Naive thymus-derived CD4-positive, alpha-beta T cell (primary cell): ENCODE measurements at regions not wholly inside any gene's neighbourhood (a gene's known extent, or its start where the extent isn't known, plus 50 kb on each side); places are given as distances from the start of the nearest gene placed in this dataset.
"Not testable (repeated sequence)": the region's sequence is repeated elsewhere in the genome, so short reads cannot be mapped to it uniquely, and the experiment has no call there.

Experiments
- ATAC-seq: fragments of 150-1000 bp; cut with Tn5 transposase; 2 replicates; pipeline ENCODE4 v1.10.0; 2021; ENCODE audit warnings: mild to moderate bottlenecking, moderate library complexity
- CTCF ChIA-PET: fragments of 350-600 bp; sonication (Branson Sonifier 250); formaldehyde crosslinking; loops from one replicate; lab custom pipeline; 2021; ENCODE audit warnings: antibody characterized with exemption; lab: Charles Lee
- POLR2A ChIA-PET: fragments of 350-600 bp; sonication (Branson Sonifier 250); formaldehyde crosslinking; loops from one replicate; lab custom pipeline; 2021; ENCODE audit warnings: antibody characterized with exemption, inconsistent platforms; lab: Charles Lee
- DNase-seq, 9 donors: peaks; one replicate each; pipeline versions ENCODE4 v3.0.0 to v3.0.0-alpha.2; 2020 to 2022; ENCODE audit warnings: mixed read lengths in 1 of 9
- H3K27ac ChIP-seq: one replicate; pipeline ENCODE4 v1.7.0; 2013; ENCODE audit warnings: mild to moderate bottlenecking, low read depth, low read length, moderate library complexity
- H3K27me3 ChIP-seq, 2 donors: one replicate each; pipeline ENCODE4 v1.7.0; 2013; ENCODE audit warnings: low read length in 2 of 2, mild to moderate bottlenecking in 2 of 2, moderate library complexity in 2 of 2; ENCODE audit not compliant: control insufficient read depth in 2 of 2, insufficient read depth in 2 of 2
- H3K36me3 ChIP-seq, 3 experiments: 1 replicate in 2 of 3; 2 replicates in 1 of 3; pipeline ENCODE4 v1.7.0; 2013; ENCODE audit warnings: low read length in 3 of 3, mild to moderate bottlenecking in 3 of 3, moderate library complexity in 1 of 3; ENCODE audit not compliant: insufficient read depth in 3 of 3, control insufficient read depth in 2 of 3
- H3K4me1 ChIP-seq, 2 donors: one replicate each; pipeline ENCODE4 v1.7.0; 2013; ENCODE audit warnings: low read length in 2 of 2, mild to moderate bottlenecking in 2 of 2, moderate library complexity in 1 of 2; ENCODE audit not compliant: control insufficient read depth in 2 of 2, insufficient read depth in 2 of 2
- H3K4me3 ChIP-seq: 2 replicates; pipeline ENCODE4 v1.7.0; 2013; ENCODE audit warnings: mild to moderate bottlenecking, low read length
- H3K9me3 ChIP-seq, 3 experiments: 1 replicate in 2 of 3; 2 replicates in 1 of 3; pipeline ENCODE4 v1.7.0; 2013; ENCODE audit warnings: low read length in 3 of 3; ENCODE audit not compliant: control insufficient read depth in 2 of 3
- H3K27ac Mint-ChIP-seq, 9 donors: one replicate each; pipeline ENCODE4 v1.8.0; 2020 to 2022; ENCODE audit warnings: mixed read lengths in 9 of 9, mild to moderate bottlenecking in 8 of 9, moderate library complexity in 5 of 9, inconsistent platforms in 2 of 9
- H3K27me3 Mint-ChIP-seq, 5 donors: one replicate each; pipeline ENCODE4 v1.8.0; 2021 to 2022; ENCODE audit warnings: mixed read lengths in 5 of 5, mild to moderate bottlenecking in 1 of 5
- H3K36me3 Mint-ChIP-seq, 5 donors: one replicate each; pipeline ENCODE4 v1.8.0; 2020 to 2022; ENCODE audit warnings: mixed read lengths in 5 of 5, mild to moderate bottlenecking in 3 of 5, inconsistent platforms in 1 of 5
- H3K4me1 Mint-ChIP-seq, 7 donors: one replicate each; pipeline ENCODE4 v1.8.0; 2020 to 2022; ENCODE audit warnings: mixed read lengths in 7 of 7, mild to moderate bottlenecking in 3 of 7, inconsistent platforms in 1 of 7
- H3K4me3 Mint-ChIP-seq, 10 donors: one replicate each; pipeline ENCODE4 v1.8.0; 2020 to 2022; ENCODE audit warnings: mild to moderate bottlenecking in 10 of 10, mixed read lengths in 10 of 10, moderate library complexity in 6 of 10, inconsistent platforms in 2 of 10
- H3K9me3 Mint-ChIP-seq, 11 donors: one replicate each; pipeline ENCODE4 v1.8.0; 2020 to 2022; ENCODE audit warnings: mixed read lengths in 11 of 11, mild to moderate bottlenecking in 4 of 11, inconsistent platforms in 1 of 11, moderate library complexity in 1 of 11
- intact Hi-C, 2 donors: fragments of 100-400 bp; cut with micrococcal nuclease; formaldehyde crosslinking; loops; one replicate each; pipeline ENCODE4 v1.15.1; 2023

GRCh38 chr12:129971721-129972120, 67.9 kb upstream of the TMEM132D start:
- DNase-seq, result no peak

DNA sequence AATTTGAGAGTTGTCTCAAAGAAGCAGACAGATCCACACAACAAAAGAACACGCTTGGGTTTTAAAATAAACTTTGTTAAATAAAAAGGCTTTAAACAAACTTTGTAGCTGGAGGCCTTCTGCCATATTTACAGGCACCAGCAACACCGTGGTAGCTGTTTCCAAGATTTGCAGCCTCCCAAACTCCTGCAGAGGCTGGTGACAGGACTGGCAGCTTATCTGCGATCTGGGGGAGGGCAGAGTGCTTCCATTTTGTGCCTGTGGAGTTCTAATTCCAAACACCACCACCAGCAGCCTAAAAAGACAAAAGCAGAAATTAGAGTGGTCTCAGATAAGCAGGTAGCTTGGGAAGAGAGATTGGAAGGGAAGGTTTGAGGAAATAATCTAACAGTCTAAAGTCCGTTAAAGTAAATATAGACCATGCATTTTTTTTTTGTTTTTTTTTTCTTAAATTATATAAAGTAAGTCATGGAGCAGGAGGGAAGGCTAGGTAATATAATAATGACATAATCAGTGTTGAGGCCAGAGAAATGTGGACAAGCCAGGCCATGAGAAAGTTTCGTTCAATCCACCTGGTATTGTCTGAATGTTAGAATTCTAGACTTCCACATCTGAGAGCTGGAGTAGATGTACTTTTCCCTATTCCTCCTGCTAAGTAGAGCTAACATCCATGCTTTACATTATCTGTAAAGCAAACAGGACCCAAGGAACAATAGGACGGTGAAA, 69.6 kb upstream of the TMEM132D start:
- Mint-ChIP-seq H3K36me3 (no peaks in the 10 kb centered on the region), H3K27ac (no peak overlapping the region), H3K9me3 (peaks cover 0 to 6% (median 4%) of the 10 kb centered on the region in 11 donors), H3K4me1 (peaks cover 0 to 2% (median 0%) of the 10 kb centered on the region in 7 donors), H3K4me3 (no peak overlapping the region), H3K27me3 (peaks cover 0 to 27% (median 16%) of the 10 kb centered on the region in 5 donors)
- Histone ChIP-seq H3K36me3 (no peaks in the 10 kb centered on the region), H3K4me3 (no peak overlapping the region), H3K27me3 (no peaks in the 10 kb centered on the region), H3K4me1 (no peaks in the 10 kb centered on the region), H3K9me3 (no peaks in the 10 kb centered on the region), H3K27ac (no peak overlapping the region)
- ChIA-PET POLR2A (no interaction called here), CTCF (no interaction called here)
- ATAC-seq (no peak), DNase-seq (no peak)
- intact Hi-C loops, result no loop called here

More at GRCh38 chr12:129971721-129972120, 67.9 kb upstream of the TMEM132D start:
- Histone ChIP-seq H3K4me1 (no peaks in the 10 kb centered on the region), H3K27ac (no peak overlapping the region), H3K4me3 (no peak overlapping the region), H3K36me3 (no peaks in the 10 kb centered on the region), H3K27me3 (no peaks in the 10 kb centered on the region), H3K9me3 (no peaks in the 10 kb centered on the region)
- no peak overlapping the region for H3K4me3 Mint-ChIP-seq
- no peak for ATAC-seq
- H3K27ac Mint-ChIP-seq, result no peak overlapping the region
- H3K27me3 Mint-ChIP-seq, result peaks cover 0 to 32% (median 16%) of the 10 kb centered on the region in 5 donors
- no peaks in the 10 kb centered on the region for H3K4me1 Mint-ChIP-seq
- no peaks in the 10 kb centered on the region for H3K36me3 Mint-ChIP-seq
- POLR2A ChIA-PET, result no interaction called here
- CTCF ChIA-PET, result no interaction called here
- peaks cover 0 to 6% (median 4%) of the 10 kb centered on the region in 11 donors for H3K9me3 Mint-ChIP-seq
- intact Hi-C loops, result no loop called here

DNA sequence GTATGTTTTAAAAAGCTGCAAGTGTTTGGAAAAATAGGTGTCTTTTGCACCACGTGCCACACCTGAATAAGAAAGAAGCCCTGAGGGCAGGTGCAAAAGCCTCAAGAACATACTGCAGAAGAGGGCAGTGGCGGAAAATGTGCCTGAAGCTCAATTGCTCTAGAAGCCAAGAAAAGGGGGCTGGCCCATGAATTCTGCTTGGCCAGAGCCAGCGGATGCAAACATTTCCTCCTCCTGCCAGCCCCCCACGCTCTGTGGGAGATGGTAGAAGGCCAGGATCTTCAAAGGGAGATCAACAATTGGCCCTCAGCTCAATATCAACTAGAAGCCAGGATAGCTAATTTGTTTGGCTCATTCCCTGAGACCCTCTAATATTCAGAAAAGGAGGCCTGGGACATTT, 80.3 kb upstream of the TMEM132D start:
- Histone ChIP-seq H3K4me3 (no peak overlapping the region), H3K4me1 (no peaks in the 10 kb centered on the region), H3K36me3 (no peaks in the 10 kb centered on the region), H3K27me3 (peaks cover 0 to 4% of the 10 kb centered on the region in 2 donors), H3K27ac (no peak overlapping the region), H3K9me3 (no peaks in the 10 kb centered on the region)
- Mint-ChIP-seq H3K36me3 (peaks cover 0 to 3% (median 0%) of the 10 kb centered on the region in 5 donors), H3K4me1 (no peaks in the 10 kb centered on the region), H3K9me3 (peaks cover 0 to 31% (median 8%) of the 10 kb centered on the region in 11 donors), H3K27ac (no peak overlapping the region), H3K27me3 (peaks cover 0 to 52% (median 20%) of the 10 kb centered on the region in 5 donors), H3K4me3 (no peak overlapping the region)
- DNase-seq (no peak), ATAC-seq (no peak)
- intact Hi-C loops, result no loop called here
- POLR2A ChIA-PET, result no interaction called here
- CTCF ChIA-PET, result no interaction called here

DNA sequence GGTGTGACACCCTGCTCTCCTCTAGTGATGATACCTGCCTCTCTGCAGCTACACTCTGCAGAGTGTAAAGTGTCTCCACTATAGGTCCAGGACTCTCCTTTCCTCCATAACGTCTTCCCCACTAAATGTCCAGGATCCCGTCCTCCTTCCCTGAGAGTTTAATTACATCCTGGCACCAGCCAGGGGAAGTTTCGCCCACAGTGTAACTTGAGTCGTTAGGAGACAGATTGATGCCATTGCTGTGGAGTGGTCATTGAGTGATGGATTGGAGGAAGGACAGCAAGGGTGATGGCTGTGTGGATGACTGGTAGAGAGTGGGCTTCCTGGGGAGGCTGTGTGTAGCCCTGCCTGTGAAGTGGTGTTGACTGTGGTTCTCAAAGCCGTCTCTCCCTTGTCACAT, 84.0 kb upstream of the TMEM132D start:
- Mint-ChIP-seq H3K27ac (no peak overlapping the region), H3K4me1 (no peaks in the 10 kb centered on the region), H3K4me3 (no peak overlapping the region), H3K9me3 (peaks cover 0 to 33% (median 9%) of the 10 kb centered on the region in 11 donors), H3K36me3 (peaks cover 0 to 3% (median 0%) of the 10 kb centered on the region in 5 donors), H3K27me3 (peaks cover 0 to 29% (median 7%) of the 10 kb centered on the region in 5 donors)
- H3K9me3 ChIP-seq, result peaks cover 0 to 5% (median 0%) of the 10 kb centered on the region in 3 experiments
- no peak for DNase-seq
- no peak overlapping the region for H3K27ac ChIP-seq
- no peaks in the 10 kb centered on the region for H3K27me3 ChIP-seq
- intact Hi-C loops, result no loop called here
- no peak overlapping the region for H3K4me3 ChIP-seq
- ChIA-PET POLR2A (no interaction called here), CTCF (no interaction called here)
- no peaks in the 10 kb centered on the region for H3K36me3 ChIP-seq
- no peaks in the 10 kb centered on the region for H3K4me1 ChIP-seq
- no peak for ATAC-seq

DNA sequence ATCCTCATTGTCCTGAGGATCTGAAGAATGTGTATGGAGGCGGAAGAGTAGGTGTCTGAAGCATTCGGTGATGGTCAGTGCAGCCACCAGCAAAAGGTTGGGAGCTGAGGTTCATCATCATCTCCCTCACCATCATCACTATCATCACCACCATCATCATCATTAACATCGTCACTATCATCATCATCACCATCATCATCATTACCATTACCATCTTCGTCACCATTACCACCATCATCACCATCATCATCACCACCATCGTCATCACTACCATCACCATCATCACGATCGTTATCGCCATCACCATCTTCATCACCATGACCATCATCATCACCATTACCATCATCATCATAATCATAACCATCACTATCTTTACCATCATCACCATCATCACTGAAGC, 90.8 kb upstream of the TMEM132D start:
- Mint-ChIP-seq H3K4me1 (no peaks in the 10 kb centered on the region), H3K27ac (no peak overlapping the region), H3K36me3 (no peaks in the 10 kb centered on the region), H3K4me3 (no peak overlapping the region), H3K9me3 (peaks cover 0 to 14% (median 5%) of the 10 kb centered on the region in 11 donors), H3K27me3 (peaks cover 0 to 22% (median 5%) of the 10 kb centered on the region in 5 donors)
- ChIA-PET CTCF (no interaction called here), POLR2A (no interaction called here)
- Histone ChIP-seq H3K27me3 (no peaks in the 10 kb centered on the region), H3K4me1 (no peaks in the 10 kb centered on the region), H3K4me3 (no peak overlapping the region), H3K36me3 (no peaks in the 10 kb centered on the region), H3K27ac (no peak overlapping the region), H3K9me3 (peaks cover 0 to 5% (median 0%) of the 10 kb centered on the region in 3 experiments)
- no peak for DNase-seq
- intact Hi-C loops, result no loop called here
- ATAC-seq, result no peak

DNA sequence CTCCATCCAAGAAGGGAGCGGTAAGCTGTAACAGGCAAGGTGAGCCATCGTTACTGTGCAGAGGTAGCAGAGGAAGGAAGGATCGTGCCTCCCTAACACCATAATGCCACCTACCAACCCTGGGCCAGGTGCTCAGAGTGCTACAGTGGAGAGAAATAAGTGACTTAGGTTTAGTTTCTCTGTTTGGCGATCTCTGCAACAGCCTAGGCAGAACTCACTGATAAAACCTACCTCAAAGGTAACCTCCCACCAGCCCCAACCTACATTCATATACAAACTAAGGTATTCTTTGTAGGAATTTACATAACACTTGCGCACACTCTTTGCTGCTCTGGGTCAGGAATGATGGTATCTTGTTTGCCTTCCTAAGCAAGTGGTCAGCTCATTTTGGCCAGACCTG, 93.4 kb upstream of the TMEM132D start:
- no peaks in the 10 kb centered on the region for H3K9me3 ChIP-seq
- intact Hi-C loops, result no loop called here
- ChIA-PET CTCF (no interaction called here), POLR2A (no interaction called here)
- no peaks in the 10 kb centered on the region for H3K4me1 ChIP-seq
- H3K36me3 ChIP-seq, result no peaks in the 10 kb centered on the region
- H3K27me3 ChIP-seq, result no peaks in the 10 kb centered on the region
- Mint-ChIP-seq H3K4me1 (no peaks in the 10 kb centered on the region), H3K36me3 (no peaks in the 10 kb centered on the region), H3K9me3 (peaks cover 0 to 10% (median 3%) of the 10 kb centered on the region in 11 donors), H3K27ac (no peak overlapping the region), H3K27me3 (peaks cover 0 to 24% (median 13%) of the 10 kb centered on the region in 5 donors), H3K4me3 (no peak overlapping the region)
- ATAC-seq, result no peak
- H3K27ac ChIP-seq, result no peak overlapping the region
- no peak for DNase-seq
- no peak overlapping the region for H3K4me3 ChIP-seq

GRCh38 chr12:130004310-130004877, 100.6 kb upstream of the TMEM132D start:
- intact Hi-C loops, H3K9me3 Mint-ChIP-seq, H3K4me1 Mint-ChIP-seq, H3K27ac Mint-ChIP-seq, POLR2A ChIA-PET, H3K4me3 Mint-ChIP-seq, H3K27ac ChIP-seq, H3K27me3 ChIP-seq, H3K36me3 Mint-ChIP-seq, DNase-seq, CTCF ChIA-PET, H3K4me1 ChIP-seq, H3K9me3 ChIP-seq, H3K4me3 ChIP-seq, ATAC-seq, H3K36me3 ChIP-seq: not testable (repeated sequence)
- H3K27me3 Mint-ChIP-seq, result peaks cover 0 to 12% (median 7%) of the 10 kb centered on the region in 5 donors
